ENCODE measurements at regions not wholly inside any gene's neighbourhood (a gene's known extent, or its start where the extent isn't known, plus 50 kb on each side); places are given as distances from the start of the nearest gene placed in this dataset.

DNA sequence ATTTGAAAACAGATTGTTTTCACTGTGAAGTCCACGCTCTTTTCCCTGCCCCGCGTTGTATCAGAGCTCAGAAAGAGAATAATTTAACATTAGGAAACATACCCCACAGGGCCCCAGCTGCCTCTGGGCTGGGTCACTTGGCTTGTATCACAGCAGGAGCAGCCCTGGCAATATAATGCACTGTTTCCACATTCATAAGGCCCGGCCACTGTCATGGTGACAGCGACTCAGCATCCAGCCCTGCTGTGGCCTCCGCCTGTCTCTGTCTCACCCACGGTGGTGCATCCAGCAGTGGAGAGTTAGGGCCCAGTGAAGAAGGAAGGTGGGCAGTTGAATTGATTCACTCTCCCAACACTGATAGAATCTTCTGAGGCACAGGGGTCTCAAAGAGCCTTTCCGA is 188.9 kb downstream of the NSG2 start:
- no peak overlapping the region for H3K27ac ChIP-seq (ENCODE audit: low read length)
- DNase-seq (ENCODE audit: low read depth, low spot score): no peak
- ATAC-seq: no peak
- no peak overlapping the region for H3K4me3 ChIP-seq (ENCODE audit: low read depth in 2 of 2, low read length in 2 of 2)
- no peaks in the 10 kb centered on the region for H3K9me3 ChIP-seq (ENCODE audit: control insufficient read depth, insufficient read depth, low read depth, low read length)
- no TSS peak for BruUV-seq (replicated peaks)
- ChIA-PET POLR2A (no interaction called here), CTCF (no interaction called here)
- TF ChIP-seq SIN3A (IDR thresholded peaks at IDR 0.05; ENCODE audit: borderline replicate concordance, insufficient read depth, low read depth, low read length): no peak
- no peak for TF ChIP-seq POLR2AphosphoS5 (IDR thresholded peaks at IDR 0.05; ENCODE audit: low read depth, low read length)
- TF ChIP-seq CTCF (IDR thresholded peaks at IDR 0.05): no peak
- TF ChIP-seq TCF7L2 (IDR thresholded peaks at IDR 0.05; ENCODE audit: low read depth, low read length): no peak
- no peak for TF ChIP-seq REST (IDR thresholded peaks at IDR 0.05; ENCODE audit: insufficient read depth in 1 of 2, low read depth in 2 of 2, low read length in 1 of 2)
- H3K27me3 ChIP-seq (ENCODE audit: control insufficient read depth, insufficient read depth, low read length): peaks cover under 1% of the 10 kb centered on the region; the same call in 1 of the 2 replicates
- in situ Hi-C loops (cut with HindIII; ENCODE audit: low pct_unique_long_range_greater_than_20kb, low sequenced_read_pairs) (no loop called here), intact Hi-C loops (cut with micrococcal nuclease; ENCODE audit: unreplicated experiment) (no loop called here)
- no peaks in the 10 kb centered on the region for H3K4me1 ChIP-seq (ENCODE audit: control insufficient read depth, insufficient read depth, low read length)
- H3K36me3 ChIP-seq (ENCODE audit: control insufficient read depth, insufficient read depth, low read length): no peaks in the 10 kb centered on the region

DNA sequence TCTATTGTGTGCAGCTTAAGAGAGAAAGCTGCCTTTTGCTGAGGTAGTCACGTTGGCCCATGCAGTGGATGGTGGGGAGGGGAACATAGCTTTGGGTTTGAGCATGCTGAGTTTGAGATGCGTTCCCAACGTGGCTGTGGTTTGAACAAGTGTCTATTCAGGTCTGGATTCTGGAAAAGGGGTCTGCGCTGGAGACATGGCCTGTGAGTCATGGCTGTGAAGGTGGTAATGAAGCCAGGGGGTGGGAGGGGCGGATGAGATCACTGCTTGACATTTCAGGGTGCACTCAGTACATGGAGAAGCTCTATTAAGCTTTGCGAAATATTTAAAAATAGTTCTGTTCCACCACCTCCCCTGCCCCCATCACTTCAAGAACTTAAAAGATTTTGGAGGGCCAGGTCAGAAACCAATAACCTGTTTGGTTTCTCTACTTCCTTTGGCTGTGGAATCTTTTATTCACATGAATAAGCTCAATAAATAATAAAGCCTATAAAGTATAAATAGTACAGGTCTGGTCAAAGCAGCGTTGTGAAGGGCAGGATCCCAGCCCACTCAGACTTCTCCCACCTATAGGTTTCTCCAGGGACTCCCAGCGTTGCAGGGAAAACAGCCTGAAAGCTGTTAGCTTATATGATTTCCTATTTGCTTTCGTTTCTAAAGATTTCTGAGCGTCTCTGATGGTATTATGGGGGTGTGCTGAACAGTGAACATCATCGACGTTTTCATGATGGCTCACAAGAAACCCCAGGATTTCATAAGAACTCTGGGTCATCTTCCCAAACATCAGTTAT is 189.9 kb downstream of the NSG2 start:
- intact Hi-C loops (cut with micrococcal nuclease; ENCODE audit: unreplicated experiment): no loop called here
- H3K27me3 ChIP-seq (ENCODE audit: control insufficient read depth, insufficient read depth, low read length): no peaks in the 10 kb centered on the region; the same call in 1 of the 2 replicates
- no peaks in the 10 kb centered on the region for H3K9me3 ChIP-seq (ENCODE audit: control insufficient read depth, insufficient read depth, low read depth, low read length)
- H3K4me3 ChIP-seq (ENCODE audit: low read depth in 2 of 2, low read length in 2 of 2): no peak overlapping the region
- ChIA-PET CTCF (no interaction called here), POLR2A (no interaction called here)
- no peak for TF ChIP-seq POLR2AphosphoS5 (IDR thresholded peaks at IDR 0.05; ENCODE audit: low read depth, low read length)
- TF ChIP-seq CTCF (IDR thresholded peaks at IDR 0.05): no peak
- no peak for TF ChIP-seq TCF7L2 (IDR thresholded peaks at IDR 0.05; ENCODE audit: low read depth, low read length)
- no peak for TF ChIP-seq SIN3A (IDR thresholded peaks at IDR 0.05; ENCODE audit: borderline replicate concordance, insufficient read depth, low read depth, low read length)
- no peak for TF ChIP-seq REST (IDR thresholded peaks at IDR 0.05; ENCODE audit: insufficient read depth in 1 of 2, low read depth in 2 of 2, low read length in 1 of 2)
- H3K27ac ChIP-seq (ENCODE audit: low read length): no peak overlapping the region
- BruUV-seq (replicated peaks): no TSS peak
- ATAC-seq: no peak
- DNase-seq (ENCODE audit: low read depth, low spot score): no peak
- in situ Hi-C loops (cut with HindIII; ENCODE audit: low pct_unique_long_range_greater_than_20kb, low sequenced_read_pairs): no loop called here
- no peaks in the 10 kb centered on the region for H3K4me1 ChIP-seq (ENCODE audit: control insufficient read depth, insufficient read depth, low read length)
- H3K36me3 ChIP-seq (ENCODE audit: control insufficient read depth, insufficient read depth, low read length): no peaks in the 10 kb centered on the region

All from Panc1 (cell line).